Muscle layer of colon (tissue), 2 donors: ENCODE measurements at regions not wholly inside any gene's neighbourhood (a gene's known extent, or its start where the extent isn't known, plus 50 kb on each side); places are given as distances from the start of the nearest gene placed in this dataset.

Source experiments
- H3K27ac ChIP-seq: one replicate; pipeline ENCODE4 v1.7.0; 2013; ENCODE audit warnings: low read depth, mild to moderate bottlenecking, low read length, moderate library complexity
- H3K27me3 ChIP-seq, 2 donors: one replicate each; pipeline ENCODE4 v1.7.0; 2013; ENCODE audit warnings: low read length in 2 of 2, mild to moderate bottlenecking in 2 of 2; ENCODE audit not compliant: insufficient read depth in 2 of 2, control insufficient read depth in 1 of 2
- H3K36me3 ChIP-seq: one replicate; pipeline ENCODE4 v1.7.0; 2013; ENCODE audit warnings: mild to moderate bottlenecking, low read length; ENCODE audit not compliant: insufficient read depth
- H3K4me1 ChIP-seq: one replicate; pipeline ENCODE4 v1.7.0; 2013; ENCODE audit warnings: mild to moderate bottlenecking, low read length; ENCODE audit not compliant: insufficient read depth
- H3K4me3 ChIP-seq, 2 donors: one replicate each; pipeline ENCODE4 v1.7.0; 2013; ENCODE audit warnings: low read length in 2 of 2, low read depth in 1 of 2, mild to moderate bottlenecking in 1 of 2, moderate library complexity in 1 of 2
- H3K9ac ChIP-seq: one replicate; pipeline ENCODE4 v1.7.0; 2013; ENCODE audit warnings: low read length
- H3K9me3 ChIP-seq: one replicate; pipeline ENCODE4 v1.7.0; 2013; ENCODE audit warnings: mild to moderate bottlenecking, low read length
- donor health status: abdominal sarcoma.
- donor health status: Adenocarcinoma of cecum.

DNA sequence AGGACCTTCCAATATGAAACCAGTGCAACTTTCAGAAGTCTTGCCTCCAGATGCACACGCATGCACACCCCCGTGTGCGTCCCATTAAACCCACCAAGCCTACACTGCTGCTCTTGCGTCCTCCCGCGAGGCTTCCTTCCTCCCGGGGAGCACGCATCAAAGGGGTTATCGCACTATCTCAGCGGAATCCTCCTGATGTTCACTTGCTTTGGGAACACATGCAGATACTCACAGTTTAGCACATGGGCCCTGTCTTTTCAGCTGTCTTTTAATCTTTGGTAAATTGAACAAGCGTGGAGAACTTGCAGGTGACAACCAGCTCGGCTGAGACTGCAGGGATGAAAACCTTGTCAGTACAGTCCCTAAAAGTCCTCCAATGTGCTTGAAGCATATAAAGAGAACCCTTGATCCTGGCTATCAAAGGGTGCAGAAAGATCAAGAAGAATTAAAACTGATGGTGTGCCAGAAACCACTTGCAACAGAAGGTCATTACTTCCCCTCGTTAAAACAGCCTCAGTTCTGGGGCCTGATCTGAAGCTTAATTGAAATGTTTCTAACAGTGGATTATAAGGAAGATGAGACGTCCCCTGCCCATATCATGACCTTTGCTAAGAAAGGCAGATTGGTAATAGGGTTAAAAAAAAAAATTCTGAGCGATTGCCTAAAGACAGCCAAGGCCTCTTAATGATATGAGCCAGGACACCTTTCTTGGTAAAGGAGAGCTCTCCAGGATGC is 149.4 kb upstream of the LMO4 start:
- Histone ChIP-seq H3K36me3 (no peaks in the 10 kb centered on the region), H3K9ac (no peak overlapping the region), H3K4me3 (no peak overlapping the region), H3K9me3 (no peaks in the 10 kb centered on the region), H3K27me3 (no peaks in the 10 kb centered on the region), H3K4me1 (no peaks in the 10 kb centered on the region), H3K27ac (no peak overlapping the region)

DNA sequence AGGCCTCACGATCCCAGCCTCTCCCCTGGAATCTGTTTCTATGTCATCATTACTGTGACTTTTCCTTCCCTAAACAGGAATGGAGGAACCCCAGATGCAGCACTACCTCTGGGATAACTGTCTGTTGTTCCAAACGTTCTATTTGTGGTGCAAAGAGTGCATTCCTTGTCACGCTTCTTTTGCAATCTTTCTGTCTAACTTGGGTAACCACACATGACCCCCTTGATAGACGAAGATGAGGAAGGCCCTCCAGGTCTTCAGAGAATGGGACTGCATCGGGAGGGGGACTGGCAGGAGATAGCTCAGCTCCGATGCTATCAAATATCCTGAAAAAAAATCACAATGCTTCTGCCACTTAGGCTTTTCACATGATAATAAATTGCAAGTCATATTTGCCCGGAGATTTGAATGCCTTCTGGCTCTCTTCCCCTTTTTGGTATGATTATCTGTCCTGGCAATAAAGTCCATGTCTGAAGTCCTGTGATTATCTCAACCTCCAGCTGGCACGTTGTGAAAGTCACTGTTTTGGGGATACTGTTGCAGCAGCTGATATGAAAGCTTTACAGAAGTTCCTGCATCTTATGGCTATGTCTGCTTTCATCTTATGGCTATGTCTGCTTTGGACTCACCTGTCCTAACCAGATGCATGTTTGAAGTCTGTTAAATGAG is 148.7 kb upstream of the LMO4 start:
- Histone ChIP-seq H3K27me3 (no peaks in the 10 kb centered on the region), H3K9ac (no peak overlapping the region), H3K4me3 (no peak overlapping the region), H3K27ac (no peak overlapping the region), H3K4me1 (no peaks in the 10 kb centered on the region), H3K36me3 (no peaks in the 10 kb centered on the region), H3K9me3 (no peaks in the 10 kb centered on the region)

DNA sequence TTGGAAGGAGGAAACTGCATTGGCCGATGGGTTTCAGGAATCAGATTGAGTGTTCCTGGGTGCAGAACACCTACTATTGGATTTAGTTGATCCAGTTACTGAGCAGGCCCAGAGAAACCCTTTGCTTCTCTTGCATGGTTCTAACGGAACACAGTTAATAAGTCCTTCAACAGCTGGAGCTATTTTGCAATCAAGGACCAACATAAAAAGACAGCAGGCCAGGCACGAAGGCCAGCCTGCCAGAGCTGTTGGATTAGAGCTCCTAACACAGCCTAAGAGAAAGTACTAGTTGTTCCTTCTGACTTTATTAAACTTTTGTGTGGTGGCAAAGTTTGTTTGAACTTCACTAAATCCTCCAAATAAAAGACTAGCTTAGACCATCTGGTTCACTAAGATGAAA is 148.0 kb upstream of the LMO4 start:
- no peak overlapping the region for H3K4me3 ChIP-seq
- no peaks in the 10 kb centered on the region for H3K9me3 ChIP-seq
- no peak overlapping the region for H3K9ac ChIP-seq
- H3K4me1 ChIP-seq: no peaks in the 10 kb centered on the region
- no peak overlapping the region for H3K27ac ChIP-seq
- no peaks in the 10 kb centered on the region for H3K36me3 ChIP-seq
- H3K27me3 ChIP-seq: no peaks in the 10 kb centered on the region

DNA sequence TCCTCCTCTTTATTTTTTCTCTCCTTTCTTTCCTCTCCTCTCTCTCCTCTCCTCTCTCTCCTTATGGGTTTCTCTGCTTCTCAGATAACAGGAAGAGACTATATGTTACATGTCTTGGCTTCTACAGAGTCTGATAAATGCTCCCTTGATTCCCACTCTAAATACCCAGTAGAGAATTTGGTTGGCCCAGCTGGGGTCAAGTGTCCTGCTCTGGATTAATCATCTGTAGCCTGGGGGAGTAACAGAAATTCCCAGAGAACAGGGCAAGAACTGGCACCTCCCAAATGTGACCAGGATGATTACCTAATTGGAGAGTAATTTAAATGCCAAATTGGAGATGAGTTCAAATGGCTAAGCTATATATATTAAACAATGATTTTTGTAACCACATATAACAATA is 146.1 kb upstream of the LMO4 start:
- Histone ChIP-seq H3K36me3 (no peaks in the 10 kb centered on the region), H3K4me3 (no peak overlapping the region)

DNA sequence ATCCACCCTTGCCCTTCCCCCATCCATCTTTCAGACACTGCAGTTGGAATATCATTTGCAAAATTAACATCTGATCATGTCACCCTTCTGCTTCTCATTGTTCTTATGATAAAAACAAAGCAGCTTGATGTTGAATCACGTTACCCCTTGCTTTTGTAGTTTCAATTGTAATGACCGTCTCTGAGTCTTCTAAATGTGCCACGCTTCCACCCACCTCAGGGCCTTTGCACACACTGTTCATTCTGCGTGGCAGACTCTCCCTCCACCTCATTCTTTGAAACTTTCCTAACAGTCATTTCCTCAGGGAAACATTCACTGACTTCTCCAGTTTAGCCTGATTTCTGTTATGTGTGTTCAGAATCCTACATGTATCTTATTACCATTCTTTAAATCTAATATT is 143.6 kb upstream of the LMO4 start:
- Histone ChIP-seq H3K27ac (no peak overlapping the region), H3K4me3 (no peak overlapping the region), H3K9me3 (no peaks in the 10 kb centered on the region), H3K9ac (no peak overlapping the region), H3K4me1 (no peaks in the 10 kb centered on the region), H3K27me3 (no peaks in the 10 kb centered on the region), H3K36me3 (no peaks in the 10 kb centered on the region)

More for the DNA sequence above, 146.1 kb upstream of the LMO4 start:
- no peak overlapping the region for H3K27ac ChIP-seq
- H3K4me1 ChIP-seq: no peaks in the 10 kb centered on the region
- no peaks in the 10 kb centered on the region for H3K9me3 ChIP-seq
- H3K9ac ChIP-seq: no peak overlapping the region
- no peaks in the 10 kb centered on the region for H3K27me3 ChIP-seq

DNA sequence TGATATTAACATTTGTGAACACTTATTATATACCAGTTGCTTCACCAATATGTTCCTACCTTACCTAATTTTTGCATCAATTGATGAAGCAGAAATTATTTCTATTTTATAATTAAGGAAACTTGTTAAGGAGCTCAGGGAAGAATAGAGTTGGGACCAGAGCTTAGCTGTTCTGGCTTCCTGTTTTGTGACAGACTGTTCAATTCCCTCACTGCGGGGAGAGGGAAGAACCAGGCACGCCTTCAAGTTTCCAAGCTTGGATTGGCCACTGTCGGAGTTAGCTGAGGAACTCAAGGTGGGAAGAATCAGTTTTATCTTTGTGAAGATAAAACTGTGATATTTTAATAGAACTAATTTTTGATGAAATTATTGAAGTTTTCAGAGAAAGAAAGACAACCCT is 142.3 kb upstream of the LMO4 start:
- no peaks in the 10 kb centered on the region for H3K27me3 ChIP-seq
- no peak overlapping the region for H3K27ac ChIP-seq
- H3K4me1 ChIP-seq: no peaks in the 10 kb centered on the region
- H3K4me3 ChIP-seq: no peak overlapping the region
- no peak overlapping the region for H3K9ac ChIP-seq
- no peaks in the 10 kb centered on the region for H3K36me3 ChIP-seq
- no peaks in the 10 kb centered on the region for H3K9me3 ChIP-seq

DNA sequence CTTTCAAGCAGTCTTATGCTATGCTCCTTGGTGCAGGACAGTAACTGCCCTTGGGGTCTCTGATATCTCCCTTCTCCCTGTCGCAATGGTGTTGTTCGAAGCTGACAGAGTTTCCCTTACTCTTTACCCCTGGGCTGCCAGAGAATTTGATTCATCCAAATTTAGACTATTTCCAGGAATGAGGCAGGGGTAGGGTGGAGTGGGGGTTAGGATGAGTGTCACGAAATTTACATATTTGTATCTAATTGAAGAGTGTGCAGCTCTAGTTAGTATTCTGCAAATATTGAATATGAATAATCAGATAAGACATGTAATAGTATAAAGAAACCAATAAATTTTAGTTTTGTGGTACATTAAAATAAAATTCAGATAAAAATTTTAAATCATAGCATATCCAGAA is 140.0 kb upstream of the LMO4 start:
- H3K9me3 ChIP-seq: no peaks in the 10 kb centered on the region
- H3K27ac ChIP-seq: no peak overlapping the region
- no peak overlapping the region for H3K4me3 ChIP-seq
- no peaks in the 10 kb centered on the region for H3K4me1 ChIP-seq
- no peaks in the 10 kb centered on the region for H3K36me3 ChIP-seq
- H3K27me3 ChIP-seq: no peaks in the 10 kb centered on the region
- H3K9ac ChIP-seq: no peak overlapping the region

DNA sequence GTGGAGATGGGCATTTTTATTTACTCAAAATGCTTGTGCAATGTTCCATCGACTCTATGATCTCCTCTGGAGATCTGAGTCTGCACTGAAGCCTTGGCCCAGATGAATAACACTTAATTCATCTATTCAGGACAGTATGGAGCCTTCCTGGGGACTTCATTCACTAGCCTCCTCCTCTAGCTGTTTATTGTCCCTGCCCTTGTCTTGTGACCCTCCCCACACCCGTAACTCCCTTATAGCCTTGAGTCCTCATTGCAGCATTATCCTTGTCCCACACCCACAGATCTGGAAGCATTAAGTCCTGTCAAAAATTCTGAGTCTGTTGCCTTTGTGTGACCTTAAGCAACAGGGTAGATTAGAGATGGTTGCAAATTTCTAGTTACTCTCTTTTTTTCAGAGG is 138.3 kb upstream of the LMO4 start:
- Histone ChIP-seq H3K36me3 (no peaks in the 10 kb centered on the region), H3K9ac (no peak overlapping the region), H3K9me3 (no peaks in the 10 kb centered on the region), H3K4me1 (no peaks in the 10 kb centered on the region), H3K4me3 (no peak overlapping the region), H3K27ac (no peak overlapping the region), H3K27me3 (no peaks in the 10 kb centered on the region)

DNA sequence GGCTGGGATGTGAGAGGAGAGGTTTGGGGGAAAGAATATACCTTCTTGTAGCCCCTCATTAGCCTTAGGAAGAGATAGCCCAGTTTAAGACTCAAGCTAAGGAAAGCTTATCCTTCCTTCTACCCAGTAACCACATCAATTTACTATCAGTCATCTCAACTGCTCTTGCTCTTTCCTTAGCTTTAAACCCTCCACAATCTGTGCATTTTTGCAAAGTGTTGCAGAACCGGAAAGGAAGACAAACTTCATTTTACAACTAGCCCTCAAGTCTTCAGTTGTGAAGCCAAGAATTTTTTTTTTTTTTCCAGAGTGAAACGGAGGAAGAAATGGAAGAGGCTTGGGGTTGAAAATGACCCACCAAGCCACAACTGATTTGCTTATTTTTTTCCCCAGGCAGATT is 137.0 kb upstream of the LMO4 start:
- Histone ChIP-seq H3K4me1 (no peaks in the 10 kb centered on the region), H3K27ac (no peak overlapping the region), H3K36me3 (no peaks in the 10 kb centered on the region), H3K4me3 (no peak overlapping the region), H3K9ac (no peak overlapping the region), H3K27me3 (no peaks in the 10 kb centered on the region), H3K9me3 (no peaks in the 10 kb centered on the region)

DNA sequence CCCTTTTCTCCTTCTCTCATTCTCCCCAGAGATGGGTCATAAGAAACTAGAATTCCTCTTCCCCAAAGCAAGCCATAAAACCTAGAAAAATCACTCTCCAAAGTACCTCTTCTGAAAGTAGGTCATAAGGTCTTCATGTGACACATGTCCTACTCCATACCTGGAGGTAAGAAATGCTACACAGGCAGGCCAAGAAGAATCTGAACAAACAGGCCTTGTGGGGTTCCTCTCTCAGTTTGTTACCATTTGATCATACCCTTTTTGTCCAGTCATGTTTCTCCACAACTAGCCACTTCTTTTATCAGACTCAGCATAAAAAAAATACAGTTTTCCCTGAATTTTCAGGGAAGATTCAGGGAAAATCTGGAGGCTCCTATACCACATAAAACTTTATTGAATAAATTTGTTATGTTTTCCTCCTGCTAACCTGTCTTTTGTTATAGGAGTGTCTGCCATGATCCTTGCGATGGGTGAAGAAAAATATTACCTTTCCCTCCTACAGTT is 134.4 kb upstream of the LMO4 start:
- no peaks in the 10 kb centered on the region for H3K27me3 ChIP-seq
- H3K27ac ChIP-seq: no peak overlapping the region
- no peaks in the 10 kb centered on the region for H3K9me3 ChIP-seq
- H3K9ac ChIP-seq: no peak overlapping the region
- H3K4me1 ChIP-seq: no peaks in the 10 kb centered on the region
- no peak overlapping the region for H3K4me3 ChIP-seq
- no peaks in the 10 kb centered on the region for H3K36me3 ChIP-seq

DNA sequence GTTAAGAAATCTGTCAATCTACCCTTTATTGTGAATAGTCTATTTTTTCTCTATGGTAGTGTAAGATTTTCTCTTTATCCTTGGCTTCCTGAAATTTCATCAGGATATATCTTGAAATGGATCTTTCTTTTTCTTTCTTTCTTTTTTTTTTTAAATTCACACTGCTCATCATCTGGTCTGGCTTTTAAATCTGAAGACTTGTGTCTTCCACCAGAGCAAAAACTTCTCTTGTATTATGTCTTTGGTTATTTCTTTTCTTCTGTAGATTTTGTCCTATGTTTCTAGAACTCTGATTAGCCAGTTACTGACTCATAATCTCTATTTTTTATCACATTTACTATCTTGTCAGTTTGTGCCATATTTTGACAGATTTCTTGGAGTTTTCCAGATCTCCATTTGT is 133.8 kb upstream of the LMO4 start:
- Histone ChIP-seq H3K9ac (no peak overlapping the region), H3K4me1 (no peaks in the 10 kb centered on the region), H3K4me3 (no peak overlapping the region), H3K27me3 (no peaks in the 10 kb centered on the region), H3K27ac (no peak overlapping the region), H3K9me3 (no peaks in the 10 kb centered on the region), H3K36me3 (no peaks in the 10 kb centered on the region)
